Gastrocnemius medialis (tissue), 4 donors: ENCODE measurements at regions not wholly inside any gene's neighbourhood (a gene's known extent, or its start where the extent isn't known, plus 50 kb on each side); places are given as distances from the start of the nearest gene placed in this dataset.

Source experiments
- CTCF ChIP-seq, 5 experiments: fragments of 450-650 bp in 3 of 5; fragments of 200-600 bp in 2 of 5; sonication (generic) in 2 of 5; IDR thresholded peaks in 4 of 5; conservative IDR thresholded peaks in 1 of 5; 1 replicate in 4 of 5; 2 replicates in 1 of 5; pipeline ENCODE4 v1.5.1; 2016 to 2019; ENCODE audit warnings: antibody characterized with exemption in 5 of 5, mild to moderate bottlenecking in 3 of 5, moderate library complexity in 3 of 5
- POLR2A ChIP-seq, 2 donors: fragments of 450-650 bp; IDR thresholded peaks; one replicate each; pipeline ENCODE4 v1.6.1; 2017; ENCODE audit warnings: antibody characterized with exemption in 2 of 2, mild to moderate bottlenecking in 2 of 2, moderate library complexity in 2 of 2

GRCh38 chr2:16151651-16152050, 211.3 kb downstream of the MYCN start:
- TF ChIP-seq CTCF (IDR thresholded peaks at IDR 0.05 in 4 of 5, conservative IDR thresholded peaks at IDR 0.05 in 1 of 5) (no peak), POLR2A (IDR thresholded peaks at IDR 0.05) (no peak)
